ENCODE measurements at regions not wholly inside any gene's neighbourhood (a gene's known extent, or its start where the extent isn't known, plus 50 kb on each side); places are given as distances from the start of the nearest gene placed in this dataset.

DNA sequence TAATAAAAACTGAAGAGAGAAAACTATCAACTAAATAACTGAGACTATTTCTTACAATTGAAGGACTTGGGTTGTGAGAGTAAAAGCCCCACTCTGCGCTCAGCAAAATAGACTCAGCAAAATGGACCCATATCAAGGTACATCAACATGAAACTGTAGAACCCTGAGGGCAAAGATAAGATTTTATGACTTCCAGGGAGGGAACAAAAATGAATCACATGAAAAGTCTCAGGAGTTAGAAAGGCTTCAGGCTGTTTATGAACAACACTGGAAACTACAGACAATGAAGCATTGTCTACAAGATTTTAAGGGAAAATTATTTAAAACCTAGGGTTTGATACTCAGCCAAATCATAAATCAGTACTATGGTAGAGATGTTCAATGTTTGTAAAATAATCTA is 434.3 kb downstream of the PTPRC start:
- no peak overlapping the region for H3K4me3 ChIP-seq (ENCODE audit: control insufficient read depth, low read depth, low read length)
- DNase-seq (ENCODE audit: low read depth): no peak
- TF ChIP-seq, protein P1, sequence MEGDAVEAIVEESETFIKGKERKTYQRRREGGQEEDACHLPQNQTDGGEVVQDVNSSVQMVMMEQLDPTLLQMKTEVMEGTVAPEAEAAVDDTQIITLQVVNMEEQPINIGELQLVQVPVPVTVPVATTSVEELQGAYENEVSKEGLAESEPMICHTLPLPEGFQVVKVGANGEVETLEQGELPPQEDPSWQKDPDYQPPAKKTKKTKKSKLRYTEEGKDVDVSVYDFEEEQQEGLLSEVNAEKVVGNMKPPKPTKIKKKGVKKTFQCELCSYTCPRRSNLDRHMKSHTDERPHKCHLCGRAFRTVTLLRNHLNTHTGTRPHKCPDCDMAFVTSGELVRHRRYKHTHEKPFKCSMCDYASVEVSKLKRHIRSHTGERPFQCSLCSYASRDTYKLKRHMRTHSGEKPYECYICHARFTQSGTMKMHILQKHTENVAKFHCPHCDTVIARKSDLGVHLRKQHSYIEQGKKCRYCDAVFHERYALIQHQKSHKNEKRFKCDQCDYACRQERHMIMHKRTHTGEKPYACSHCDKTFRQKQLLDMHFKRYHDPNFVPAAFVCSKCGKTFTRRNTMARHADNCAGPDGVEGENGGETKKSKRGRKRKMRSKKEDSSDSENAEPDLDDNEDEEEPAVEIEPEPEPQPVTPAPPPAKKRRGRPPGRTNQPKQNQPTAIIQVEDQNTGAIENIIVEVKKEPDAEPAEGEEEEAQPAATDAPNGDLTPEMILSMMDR (conservative IDR thresholded peaks at IDR 0.05; ENCODE audit: control insufficient read depth, insufficient read depth, low read depth, low read length): no peak

DNA sequence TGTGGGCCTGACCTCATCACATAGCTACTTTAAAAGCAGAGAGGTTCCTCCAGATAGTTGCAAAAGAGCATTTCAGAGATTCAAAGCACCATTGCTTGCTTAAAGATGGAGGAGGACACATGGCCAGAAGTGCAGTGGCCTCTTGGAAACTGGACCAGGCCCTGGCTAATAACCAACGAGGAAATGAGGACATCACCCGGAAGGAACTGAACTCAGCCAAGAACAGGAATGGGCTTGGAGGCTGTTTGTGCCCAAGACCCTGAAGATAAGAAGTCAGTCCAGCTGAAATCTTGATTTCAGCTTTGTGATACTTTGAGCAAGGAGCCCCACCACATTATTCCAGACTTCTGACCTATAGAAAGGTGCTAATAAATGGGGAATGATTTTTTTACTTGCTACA is 437.0 kb downstream of the PTPRC start:
- TF ChIP-seq, protein P1 (conservative IDR thresholded peaks at IDR 0.05; ENCODE audit: control insufficient read depth, insufficient read depth, low read depth, low read length): no peak
- H3K4me3 ChIP-seq (ENCODE audit: control insufficient read depth, low read depth, low read length): no peak overlapping the region
- no peak for DNase-seq (ENCODE audit: low read depth)

DNA sequence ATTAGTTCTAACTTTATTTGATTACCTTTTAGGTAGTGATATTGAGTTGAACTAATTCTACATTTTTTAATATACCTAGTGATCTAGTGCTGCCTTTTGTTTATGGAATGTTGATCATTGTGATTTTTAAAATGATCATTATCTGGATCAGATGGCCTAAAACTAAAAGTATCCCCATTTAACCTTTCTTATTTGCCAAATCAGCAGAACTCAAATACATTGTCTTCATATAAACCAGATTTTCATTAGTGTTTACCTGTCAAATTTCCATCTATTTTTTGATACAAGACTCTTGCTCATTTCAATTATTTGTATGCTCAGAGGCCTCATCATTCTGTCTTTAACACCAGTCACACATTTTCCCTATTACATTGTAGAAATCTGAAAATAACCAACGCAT is 441.2 kb downstream of the PTPRC start:
- no peak for DNase-seq (ENCODE audit: low read depth)
- TF ChIP-seq, protein P1 (conservative IDR thresholded peaks at IDR 0.05; ENCODE audit: control insufficient read depth, insufficient read depth, low read depth, low read length): no peak
- no peak overlapping the region for H3K4me3 ChIP-seq (ENCODE audit: control insufficient read depth, low read depth, low read length)

DNA sequence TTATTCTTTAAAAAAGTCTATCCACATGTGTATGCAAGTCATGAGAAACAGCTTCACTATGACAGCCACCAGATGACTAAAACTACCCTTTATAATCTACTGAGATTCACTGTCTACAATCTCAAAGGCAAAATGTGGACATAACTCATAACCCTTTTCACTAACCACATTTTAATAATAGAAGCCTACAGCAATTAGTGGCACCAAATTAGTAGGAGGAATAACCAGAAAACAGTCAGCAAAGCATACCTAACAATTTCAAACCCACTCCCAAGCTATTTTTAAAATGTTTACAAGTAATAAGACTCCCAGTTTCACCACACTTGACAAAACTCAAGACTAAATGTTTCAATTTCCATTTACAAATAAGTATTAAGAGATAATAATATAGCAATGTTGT is 442.9 kb downstream of the PTPRC start:
- TF ChIP-seq, protein P1 (conservative IDR thresholded peaks at IDR 0.05; ENCODE audit: control insufficient read depth, insufficient read depth, low read depth, low read length): no peak
- no peak for DNase-seq (ENCODE audit: low read depth)
- no peak overlapping the region for H3K4me3 ChIP-seq (ENCODE audit: control insufficient read depth, low read depth, low read length)

DNA sequence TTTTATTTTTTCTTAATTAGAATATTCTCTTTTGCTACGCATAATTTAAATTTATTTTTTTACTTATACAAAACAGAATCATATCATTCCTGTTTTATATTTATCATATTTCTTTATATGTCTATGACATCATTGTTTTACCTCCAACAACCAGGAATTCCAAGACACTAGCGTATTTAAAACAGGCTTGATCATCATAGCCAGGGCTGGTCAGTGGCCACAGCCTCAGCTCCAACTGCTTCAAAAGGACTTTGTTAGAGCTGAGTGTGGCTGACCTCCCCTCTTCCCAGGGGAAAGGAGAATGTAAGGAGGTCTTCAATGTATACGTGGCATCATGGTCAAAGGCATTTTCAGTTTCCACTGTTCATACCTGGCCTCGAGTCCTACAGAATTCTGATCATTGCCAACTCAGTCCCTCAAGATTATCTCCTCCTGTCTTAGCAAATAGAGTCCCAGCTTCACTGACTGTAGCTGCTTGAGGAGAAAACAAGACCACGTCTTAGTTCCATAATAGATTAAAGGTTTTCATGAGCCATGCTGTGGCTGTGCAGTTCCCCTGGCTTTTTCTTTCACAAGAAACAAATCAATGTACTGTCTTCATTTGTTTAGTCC is 444.0 kb downstream of the PTPRC start:
- H3K4me3 ChIP-seq (ENCODE audit: control insufficient read depth, low read depth, low read length): no peak overlapping the region
- no peak for DNase-seq (ENCODE audit: low read depth)
- TF ChIP-seq, protein P1 (conservative IDR thresholded peaks at IDR 0.05; ENCODE audit: control insufficient read depth, insufficient read depth, low read depth, low read length): no peak

DNA sequence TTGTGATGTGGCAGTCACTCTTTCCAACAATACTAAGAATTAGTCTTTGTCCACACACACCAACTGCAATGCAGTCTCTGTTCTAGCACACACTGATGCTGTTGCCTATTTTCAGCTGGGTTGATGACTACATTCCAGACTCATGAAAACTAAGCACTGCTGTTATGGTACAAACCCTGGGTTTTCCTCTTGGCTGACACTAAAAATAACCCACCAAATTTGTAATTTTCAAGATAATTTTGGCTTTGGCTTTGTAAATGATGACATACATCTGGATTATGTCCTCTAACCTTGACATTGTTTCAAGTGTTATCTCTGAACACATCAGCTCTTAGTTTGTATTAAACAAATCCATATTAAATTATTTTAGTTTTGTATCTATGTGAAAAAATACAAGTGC is 444.8 kb downstream of the PTPRC start:
- TF ChIP-seq, protein P1 (conservative IDR thresholded peaks at IDR 0.05; ENCODE audit: control insufficient read depth, insufficient read depth, low read depth, low read length): no peak
- no peak overlapping the region for H3K4me3 ChIP-seq (ENCODE audit: control insufficient read depth, low read depth, low read length)
- peak; percentile 11 for DNase-seq (ENCODE audit: low read depth)

DNA sequence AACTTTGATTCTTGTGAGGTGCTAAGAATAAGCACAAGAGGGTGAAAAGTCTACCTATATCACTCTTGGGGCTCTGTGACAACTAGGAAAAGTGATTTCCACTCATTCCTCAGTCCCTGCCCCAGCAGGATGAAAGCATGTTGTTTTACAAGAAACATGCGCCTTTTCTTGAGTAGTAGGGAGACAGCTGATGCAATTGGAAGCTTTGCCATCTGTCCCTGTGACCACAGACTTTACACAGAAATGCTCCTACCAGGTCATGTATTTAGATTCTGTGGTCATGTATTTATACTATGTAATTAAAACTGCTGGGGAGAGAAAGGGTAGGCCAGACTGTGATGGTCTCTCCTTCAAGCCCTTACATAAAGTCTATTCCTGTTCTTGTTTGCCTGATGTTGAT is 445.5 kb downstream of the PTPRC start:
- no peak overlapping the region for H3K4me3 ChIP-seq (ENCODE audit: control insufficient read depth, low read depth, low read length)
- DNase-seq (ENCODE audit: low read depth): peak; percentile 7
- TF ChIP-seq, protein P1 (conservative IDR thresholded peaks at IDR 0.05; ENCODE audit: control insufficient read depth, insufficient read depth, low read depth, low read length): no peak

Data from fibroblast of mammary gland (primary cell).